ENCODE measurements at regions not wholly inside any gene's neighbourhood (a gene's known extent, or its start where the extent isn't known, plus 50 kb on each side); places are given as distances from the start of the nearest gene placed in this dataset.

- TF ChIP-seq MXI1 (IDR thresholded peaks at IDR 0.05; ENCODE audit: borderline replicate concordance, low read depth, low read length): no peak
- no peak for TF ChIP-seq RAD21 (IDR thresholded peaks at IDR 0.05; ENCODE audit: low read length)
- no peak for TF ChIP-seq MAFK (IDR thresholded peaks at IDR 0.05; ENCODE audit: low read depth, low read length)
- TF ChIP-seq RFX5 (IDR thresholded peaks at IDR 0.05; ENCODE audit: low read depth, low read length): no peak
- TF ChIP-seq CTCF (conservative IDR thresholded peaks at IDR 0.05; ENCODE audit: low read depth, low read length): no peak
- TF ChIP-seq CEBPB (IDR thresholded peaks at IDR 0.05; ENCODE audit: low read depth, low read length): no peak
Observed at GRCh38 chr9:135359764-135360163, 119.8 kb upstream of the PPP1R26 start.

Measured in IMR-90 (cell line).